ENCODE measurements at regions not wholly inside any gene's neighbourhood (a gene's known extent, or its start where the extent isn't known, plus 50 kb on each side); places are given as distances from the start of the nearest gene placed in this dataset.

- DNase-seq (ENCODE audit: extremely low read depth, insufficient read length), result no peak
- Histone ChIP-seq H3K27me3 (replicated peaks; ENCODE audit: control insufficient read depth, insufficient read depth, low read length) (no peaks in the 10 kb centered on the region), H3K4me3 (replicated peaks; ENCODE audit: low read depth, low read length) (no peak overlapping the region), H3K36me3 (ENCODE audit: control insufficient read depth, insufficient read depth, low read length) (no peaks in the 10 kb centered on the region)
- peak; percentile 59 for TF ChIP-seq CTCF (IDR thresholded peaks at IDR 0.05; ENCODE audit: insufficient read depth, low read length, poor library complexity, severe bottlenecking)
Observed at GRCh38 chr11:87878373-87878825, 296.8 kb downstream of the RAB38 start.

- no peaks in the 10 kb centered on the region for H3K36me3 ChIP-seq (ENCODE audit: control insufficient read depth, insufficient read depth, low read length)
- DNase-seq (ENCODE audit: extremely low read depth, insufficient read length), result no peak
- H3K27me3 ChIP-seq (replicated peaks; ENCODE audit: control insufficient read depth, insufficient read depth, low read length), result no peaks in the 10 kb centered on the region
- no peak for TF ChIP-seq CTCF (IDR thresholded peaks at IDR 0.05; ENCODE audit: insufficient read depth, low read length, poor library complexity, severe bottlenecking)
- no peak overlapping the region for H3K4me3 ChIP-seq (replicated peaks; ENCODE audit: low read depth, low read length)
Observed at GRCh38 chr11:87871056-87871455, 304.2 kb downstream of the RAB38 start.

- H3K36me3 ChIP-seq (ENCODE audit: control insufficient read depth, insufficient read depth, low read length), result no peaks in the 10 kb centered on the region
- H3K4me3 ChIP-seq (replicated peaks; ENCODE audit: low read depth, low read length), result no peak overlapping the region
- no peak for DNase-seq (ENCODE audit: extremely low read depth, insufficient read length)
- TF ChIP-seq CTCF (IDR thresholded peaks at IDR 0.05; ENCODE audit: insufficient read depth, low read length, poor library complexity, severe bottlenecking), result no peak
- H3K27me3 ChIP-seq (replicated peaks; ENCODE audit: control insufficient read depth, insufficient read depth, low read length), result no peaks in the 10 kb centered on the region
Observed at GRCh38 chr11:87870086-87870485, 305.2 kb downstream of the RAB38 start.

GRCh38 chr11:87866951-87867350 is 308.3 kb downstream of the RAB38 start:
- Histone ChIP-seq H3K36me3 (ENCODE audit: control insufficient read depth, insufficient read depth, low read length) (no peaks in the 10 kb centered on the region), H3K27me3 (replicated peaks; ENCODE audit: control insufficient read depth, insufficient read depth, low read length) (no peaks in the 10 kb centered on the region), H3K4me3 (replicated peaks; ENCODE audit: low read depth, low read length) (no peak overlapping the region)
- no peak for DNase-seq (ENCODE audit: extremely low read depth, insufficient read length)
- TF ChIP-seq CTCF (IDR thresholded peaks at IDR 0.05; ENCODE audit: insufficient read depth, low read length, poor library complexity, severe bottlenecking), result no peak

- no peaks in the 10 kb centered on the region for H3K27me3 ChIP-seq (replicated peaks; ENCODE audit: control insufficient read depth, insufficient read depth, low read length)
- no peak for DNase-seq (ENCODE audit: extremely low read depth, insufficient read length)
- no peaks in the 10 kb centered on the region for H3K36me3 ChIP-seq (ENCODE audit: control insufficient read depth, insufficient read depth, low read length)
- no peak overlapping the region for H3K4me3 ChIP-seq (replicated peaks; ENCODE audit: low read depth, low read length)
- TF ChIP-seq CTCF (IDR thresholded peaks at IDR 0.05; ENCODE audit: insufficient read depth, low read length, poor library complexity, severe bottlenecking), result no peak
Observed at GRCh38 chr11:87861030-87861429, 314.2 kb downstream of the RAB38 start.

GRCh38 chr11:87859636-87860035 is 315.6 kb downstream of the RAB38 start:
- no peak for TF ChIP-seq CTCF (IDR thresholded peaks at IDR 0.05; ENCODE audit: insufficient read depth, low read length, poor library complexity, severe bottlenecking)
- no peak for DNase-seq (ENCODE audit: extremely low read depth, insufficient read length)

More at GRCh38 chr11:87859636-87860035, 315.6 kb downstream of the RAB38 start:
- Histone ChIP-seq H3K27me3 (replicated peaks; ENCODE audit: control insufficient read depth, insufficient read depth, low read length) (no peaks in the 10 kb centered on the region), H3K4me3 (replicated peaks; ENCODE audit: low read depth, low read length) (no peak overlapping the region), H3K36me3 (ENCODE audit: control insufficient read depth, insufficient read depth, low read length) (no peaks in the 10 kb centered on the region)
